EL (cell line): ENCODE measurements at regions not wholly inside any gene's neighbourhood (a gene's known extent, or its start where the extent isn't known, plus 50 kb on each side); places are given as distances from the start of the nearest gene placed in this dataset.

ENCODE experiments used
- DNase-seq: peaks from one replicate; pipeline ENCODE4 v3.0.0-alpha.2; 2016

- DNase-seq: no peak
Observed at GRCh38 chr1:208600456-208601190, 356.4 kb upstream of the PLXNA2 start.

GRCh38 chr1:208601561-208601960, 357.4 kb upstream of the PLXNA2 start:
- no peak for DNase-seq

- DNase-seq: no peak
Observed at GRCh38 chr1:208603721-208604120, 359.5 kb upstream of the PLXNA2 start.

- peak; percentile 23 for DNase-seq
Observed at GRCh38 chr1:208604295-208604694, 360.1 kb upstream of the PLXNA2 start.

GRCh38 chr1:208606959-208607358, 362.8 kb upstream of the PLXNA2 start:
- DNase-seq: no peak

GRCh38 chr1:208607616-208608015, 363.4 kb upstream of the PLXNA2 start:
- no peak for DNase-seq

GRCh38 chr1:208614610-208615009, 370.4 kb upstream of the PLXNA2 start:
- no peak for DNase-seq

- peak; percentile 9 for DNase-seq
Observed at GRCh38 chr1:208615371-208615770, 371.2 kb upstream of the PLXNA2 start.

GRCh38 chr1:208616776-208617175, 372.6 kb upstream of the PLXNA2 start:
- no peak for DNase-seq

- no peak for DNase-seq
Observed at GRCh38 chr1:208628022-208628914, 384.1 kb upstream of the PLXNA2 start.

- DNase-seq: no peak
Observed at GRCh38 chr1:208631092-208631491, 386.9 kb upstream of the PLXNA2 start.

- no peak for DNase-seq
Observed at GRCh38 chr1:208631506-208631905, 387.3 kb upstream of the PLXNA2 start.

GRCh38 chr1:208634346-208635140, 390.4 kb upstream of the PLXNA2 start:
- DNase-seq: no peak

GRCh38 chr1:208637181-208637580, 393.0 kb upstream of the PLXNA2 start:
- no peak for DNase-seq

- DNase-seq: no peak
Observed at GRCh38 chr1:208639382-208639781, 395.2 kb upstream of the PLXNA2 start.

GRCh38 chr1:208640295-208640694, 396.1 kb upstream of the PLXNA2 start:
- DNase-seq: no peak

- no peak for DNase-seq
Observed at GRCh38 chr1:208641579-208642280, 397.5 kb upstream of the PLXNA2 start.

- DNase-seq: no peak
Observed at GRCh38 chr1:208643005-208643597, 398.9 kb upstream of the PLXNA2 start.

GRCh38 chr1:208644401-208645160, 400.4 kb upstream of the PLXNA2 start:
- DNase-seq: no peak

GRCh38 chr1:208646431-208646830, 402.2 kb upstream of the PLXNA2 start:
- no peak for DNase-seq

GRCh38 chr1:208648146-208648545, 404.0 kb upstream of the PLXNA2 start:
- DNase-seq: no peak
